ENCODE measurements at regions not wholly inside any gene's neighbourhood (a gene's known extent, or its start where the extent isn't known, plus 50 kb on each side); places are given as distances from the start of the nearest gene placed in this dataset.
"Not testable (repeated sequence)": the region's sequence is repeated elsewhere in the genome, so short reads cannot be mapped to it uniquely, and the experiment has no call there.

DNA sequence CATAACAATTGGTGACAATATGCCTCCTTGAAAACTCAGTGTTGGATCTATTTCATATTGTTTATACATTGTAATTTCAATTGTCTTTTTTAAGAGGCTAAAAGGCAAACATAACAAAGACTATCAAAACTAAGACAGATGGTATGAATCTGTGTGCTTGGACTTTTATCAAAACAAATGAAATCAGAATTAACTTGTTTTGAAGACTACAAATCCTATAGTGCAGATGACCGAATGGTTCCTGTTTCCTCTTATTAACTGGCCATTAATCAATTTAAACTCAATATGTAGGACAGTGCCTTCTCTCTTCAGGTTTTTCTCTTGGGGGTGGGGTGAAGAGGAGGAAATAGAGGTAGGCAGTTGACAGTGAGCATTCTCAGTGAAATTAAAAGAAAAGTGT is 366.9 kb upstream of the GRAMD2B start:
- no peak for DNase-seq

DNA sequence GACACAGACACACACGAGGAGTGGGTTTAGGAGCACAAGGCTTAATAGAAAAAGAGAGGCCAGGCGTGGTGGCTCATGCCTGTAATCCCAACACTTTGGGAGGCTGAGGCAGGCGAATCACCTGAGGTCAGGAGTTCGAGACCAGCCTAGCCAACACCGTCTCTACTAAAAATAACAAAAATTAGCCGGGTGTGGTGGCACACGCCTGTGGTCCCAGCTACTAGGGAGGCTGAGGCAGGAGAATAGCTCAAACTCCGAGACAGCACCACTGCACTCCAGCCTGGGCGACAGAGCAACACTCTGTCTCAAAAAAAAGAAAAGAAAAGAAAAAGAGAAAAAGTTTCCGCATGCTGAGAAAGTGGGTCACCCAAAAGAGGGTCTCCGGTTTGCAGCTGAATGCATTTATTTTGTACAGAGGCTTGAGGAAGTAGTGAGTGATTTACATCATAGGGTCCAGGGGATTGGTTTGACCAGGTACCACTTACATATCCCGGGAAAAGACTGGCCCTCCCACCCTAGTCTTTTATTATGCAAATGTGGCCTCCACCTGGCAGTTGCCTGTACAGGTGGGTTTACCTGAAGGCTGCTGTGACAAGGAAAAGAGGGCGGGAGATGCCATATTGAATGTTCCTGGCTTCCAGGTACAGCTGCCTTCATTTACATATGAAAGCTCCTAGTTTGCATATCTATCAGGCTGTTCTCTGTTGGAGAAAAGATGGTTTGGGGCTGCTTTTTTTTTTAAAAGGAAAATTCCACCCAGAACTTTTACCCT is 366.2 kb upstream of the GRAMD2B start:
- no peak for DNase-seq

DNA sequence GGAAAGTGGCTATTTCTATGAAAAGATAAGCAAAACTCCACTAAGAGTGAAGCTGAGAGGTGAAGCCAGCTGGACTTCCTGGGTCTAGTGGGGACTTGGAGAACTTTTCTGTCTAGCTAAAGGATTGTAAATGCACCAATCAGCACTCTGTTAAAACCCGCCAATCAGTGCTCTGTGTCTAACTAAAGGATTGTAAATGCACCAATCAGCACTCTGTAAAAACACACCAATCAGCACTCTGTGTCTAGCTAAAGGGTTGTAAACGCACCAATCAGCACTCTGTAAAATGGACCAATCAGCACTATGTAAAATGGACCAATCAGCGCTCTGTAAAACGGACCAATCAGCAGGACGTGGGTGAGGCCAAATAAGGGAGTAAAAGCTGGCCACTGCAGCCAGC is 364.8 kb upstream of the GRAMD2B start:
- DNase-seq, result not testable (repeated sequence)

DNA sequence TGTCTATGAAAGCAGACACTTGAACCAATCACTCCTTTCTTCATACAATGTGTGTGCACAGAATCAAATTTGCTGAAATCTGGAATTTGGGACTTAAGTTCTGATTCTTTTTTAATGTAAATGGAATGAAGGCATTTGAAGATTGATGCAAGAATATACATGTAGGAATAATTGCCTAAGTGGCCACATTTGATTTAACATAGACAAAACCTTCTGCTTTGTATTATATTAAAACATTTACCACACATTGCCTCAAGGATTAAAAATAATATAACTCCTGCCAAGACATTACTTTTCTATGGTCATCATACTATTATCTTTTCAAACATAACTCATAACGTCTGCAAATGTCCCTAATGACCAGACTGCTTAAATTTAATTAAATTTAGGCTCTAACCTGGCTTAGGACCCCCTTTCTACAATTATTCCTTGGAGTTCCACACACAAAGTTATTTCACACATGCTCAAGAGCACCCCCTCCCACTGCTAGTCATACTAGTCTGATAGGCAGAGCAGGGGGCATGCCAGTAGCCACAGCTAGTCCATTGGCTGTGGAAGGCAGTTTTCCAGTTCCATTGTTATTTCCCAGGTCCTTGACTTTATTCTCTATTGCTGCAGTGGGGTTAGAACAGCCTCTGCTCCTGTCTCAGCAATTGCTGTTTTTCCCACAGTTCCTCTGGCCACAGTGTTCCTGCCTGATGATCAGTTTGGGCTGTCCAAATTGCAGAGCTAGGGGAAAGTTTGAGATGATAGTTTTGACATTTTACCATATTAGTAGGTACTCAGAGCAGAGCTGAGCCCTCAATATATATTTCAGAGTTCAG is 360.6 kb upstream of the GRAMD2B start:
- no peak for DNase-seq

DNA sequence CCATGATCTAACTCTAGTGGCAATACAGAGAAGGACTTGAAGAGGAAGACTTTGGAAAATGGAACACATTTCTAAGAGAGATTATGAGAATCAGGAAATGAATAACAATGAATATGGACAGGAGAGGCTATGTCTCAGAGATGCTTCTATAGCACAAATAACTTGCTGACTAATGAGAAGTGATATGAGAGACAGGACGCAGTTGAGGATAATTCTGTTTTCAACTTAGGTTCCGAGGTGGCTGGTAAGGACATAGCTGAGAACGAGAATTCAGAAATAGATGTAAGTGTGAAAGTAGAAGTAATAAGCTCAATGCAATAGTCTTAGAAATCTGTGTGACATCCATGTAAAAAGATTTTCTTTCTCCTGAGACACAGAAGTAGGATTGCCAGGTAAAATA is 358.1 kb upstream of the GRAMD2B start:
- DNase-seq, result no peak

DNA sequence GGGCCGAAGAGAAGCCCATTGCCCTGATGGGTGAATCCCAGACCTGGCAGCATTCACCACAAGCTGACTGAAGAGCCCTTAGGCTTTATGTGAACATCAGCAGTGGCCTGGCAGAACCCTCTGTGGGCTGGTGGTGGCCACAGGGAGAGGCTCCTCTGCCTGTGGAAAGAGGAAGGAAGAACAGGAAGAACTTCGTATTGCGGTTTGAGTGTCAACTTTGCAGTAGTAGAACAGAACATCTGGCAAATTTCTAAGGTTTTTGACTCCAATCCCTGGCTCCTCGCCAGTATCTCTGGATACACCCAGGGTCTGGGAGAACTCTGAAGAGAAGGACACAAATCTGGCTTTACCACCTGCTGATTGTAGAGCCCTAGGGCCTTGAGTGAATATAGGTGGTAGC is 356.4 kb upstream of the GRAMD2B start:
- no peak for DNase-seq

DNA sequence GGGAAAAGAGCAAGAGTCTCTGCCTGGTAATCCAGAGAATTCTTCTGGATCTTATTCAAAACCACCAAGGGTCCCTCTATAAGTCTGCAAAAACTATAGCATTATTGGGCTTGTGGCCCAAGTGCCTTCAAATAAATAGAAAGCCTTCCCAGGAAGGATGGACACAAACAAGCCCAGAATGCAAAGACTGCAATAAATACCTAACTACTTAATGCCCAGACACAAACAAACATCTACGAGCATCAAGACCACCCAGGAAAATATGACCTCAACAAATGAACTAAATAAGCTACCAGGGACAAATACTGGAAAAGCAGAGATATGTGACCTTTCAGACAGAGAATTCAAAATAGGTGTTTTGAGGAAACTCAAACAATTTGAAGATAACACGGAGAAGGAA is 355.8 kb upstream of the GRAMD2B start:
- no peak for DNase-seq

DNA sequence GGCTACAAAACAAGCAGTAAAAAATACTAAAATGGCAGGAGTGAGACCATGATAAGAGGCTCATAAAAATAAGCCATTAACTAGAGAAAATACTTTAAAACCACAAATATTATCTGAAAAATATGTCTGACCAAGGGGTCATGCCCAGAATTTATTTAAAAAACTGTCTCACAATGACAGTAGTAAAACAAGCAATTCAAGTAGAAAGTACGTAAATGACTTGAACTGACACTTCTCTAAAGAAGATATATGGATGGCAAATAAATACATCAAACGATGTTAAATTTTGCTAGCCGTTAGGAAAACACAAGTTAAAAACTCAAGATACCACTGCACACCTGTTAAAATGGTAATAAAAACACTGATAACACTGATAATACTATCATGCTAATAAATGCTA is 353.9 kb upstream of the GRAMD2B start:
- DNase-seq, result no peak

DNA sequence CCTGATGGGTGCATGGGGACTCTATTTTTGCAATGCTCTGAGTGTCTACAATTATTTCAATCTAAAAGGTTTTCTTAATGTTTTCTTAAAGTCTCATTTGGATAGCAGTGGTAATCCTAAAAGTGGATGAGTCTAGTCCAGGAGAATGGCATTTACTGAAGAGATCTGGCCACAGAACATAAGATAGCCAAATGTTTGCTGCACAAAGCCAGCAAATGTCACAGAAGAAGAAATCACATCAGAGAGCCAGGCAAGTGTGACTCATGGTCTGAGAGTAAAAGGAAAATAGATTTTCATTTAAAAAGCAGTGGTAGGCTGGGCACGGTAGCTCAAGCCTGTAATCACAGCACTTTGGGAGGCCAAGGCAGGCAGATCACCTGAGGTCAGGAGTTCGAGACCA is 352.7 kb upstream of the GRAMD2B start:
- no peak for DNase-seq

DNA sequence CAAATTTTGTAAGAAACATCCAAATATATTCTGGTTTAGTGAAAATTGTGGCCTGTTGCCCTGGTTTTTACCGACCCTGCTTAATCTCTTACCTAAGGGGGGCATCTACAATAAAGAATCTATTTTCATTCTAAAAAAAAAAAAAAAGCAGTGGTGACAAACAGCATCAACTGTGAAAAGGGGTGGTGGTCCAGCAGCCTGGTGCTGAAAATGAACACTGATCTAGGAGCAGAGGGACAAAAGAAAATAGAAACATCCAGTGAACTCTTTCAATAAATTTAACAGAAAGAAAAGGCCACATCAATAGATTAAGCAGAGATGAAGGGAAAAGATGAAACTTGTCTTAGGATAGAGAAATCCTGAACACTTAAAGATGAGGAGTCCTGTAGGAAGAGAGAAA is 348.7 kb upstream of the GRAMD2B start:
- no peak for DNase-seq

DNA sequence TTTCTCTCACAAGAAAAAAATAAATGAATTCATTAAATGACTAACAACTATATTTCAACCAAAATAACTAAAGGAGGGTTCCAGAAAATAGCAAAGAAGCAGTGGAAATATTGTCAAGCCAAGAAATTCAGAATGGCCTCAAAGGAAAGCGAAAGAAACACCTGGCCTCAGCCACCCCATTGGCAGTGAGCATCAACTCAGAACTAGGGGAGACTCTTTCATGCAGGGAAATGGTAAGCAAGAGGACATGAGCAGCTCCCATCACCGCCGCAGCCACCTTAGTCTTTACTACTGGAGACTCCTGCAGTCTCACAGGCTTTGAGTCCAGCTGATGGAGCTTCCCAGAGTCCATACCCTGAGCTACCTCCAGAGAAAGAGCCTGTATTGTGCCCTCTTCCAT is 343.9 kb upstream of the GRAMD2B start:
- DNase-seq, result no peak

DNA sequence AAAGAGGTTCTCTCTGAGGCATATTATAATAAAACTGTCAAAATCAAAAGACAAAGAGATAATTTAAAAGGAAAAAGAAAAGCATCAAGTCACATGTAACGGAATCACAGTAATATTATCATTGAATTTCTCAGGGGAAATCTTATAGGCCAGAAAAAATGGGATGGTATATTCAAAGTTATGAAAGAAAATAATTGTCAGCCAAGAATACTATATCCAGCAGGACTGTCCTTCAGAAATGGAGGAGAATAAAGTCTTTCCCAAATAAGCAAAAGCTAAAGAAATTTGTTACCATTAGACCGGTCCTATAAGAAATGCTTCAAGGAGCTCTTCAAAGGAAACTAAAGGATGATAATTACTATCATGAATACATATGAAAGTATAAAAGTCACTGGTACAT is 342.0 kb upstream of the GRAMD2B start:
- no peak for DNase-seq

DNA sequence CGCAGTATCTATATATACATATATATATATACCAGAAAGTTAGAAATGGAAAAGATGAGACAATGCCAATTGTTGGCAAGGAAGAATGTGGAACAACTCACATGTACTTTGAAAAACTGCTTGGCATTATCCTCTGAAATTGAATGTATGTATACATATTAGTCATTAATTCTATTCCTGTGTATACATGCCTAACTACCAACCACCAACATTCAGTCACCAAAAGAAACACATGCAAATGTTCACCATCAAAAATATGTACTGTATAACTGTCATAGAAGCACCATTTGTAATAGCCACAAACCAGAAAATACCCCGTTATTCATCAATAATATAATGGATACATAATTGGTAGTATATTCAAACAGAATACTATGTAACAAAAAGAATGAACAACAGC is 330.2 kb upstream of the GRAMD2B start:
- no peak for DNase-seq

DNA sequence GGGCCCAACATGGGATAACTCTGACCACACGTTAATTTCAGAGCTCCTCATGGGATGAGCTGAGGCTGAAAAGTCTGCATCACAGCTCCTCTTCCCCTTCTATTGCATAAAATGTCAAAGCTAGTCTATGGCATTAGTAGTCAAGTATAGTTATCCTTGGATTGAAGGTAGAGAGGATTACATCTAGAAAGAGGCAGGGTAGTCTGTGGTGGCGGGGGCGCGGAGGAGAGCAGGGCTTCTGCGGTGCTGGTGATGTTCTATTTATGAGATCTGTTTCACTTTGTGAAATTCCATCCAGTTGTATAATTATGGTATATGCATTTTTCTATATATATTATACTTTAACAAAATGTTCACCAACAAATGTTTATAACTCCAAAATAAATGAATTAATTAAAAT is 329.5 kb upstream of the GRAMD2B start:
- DNase-seq, result no peak

DNA sequence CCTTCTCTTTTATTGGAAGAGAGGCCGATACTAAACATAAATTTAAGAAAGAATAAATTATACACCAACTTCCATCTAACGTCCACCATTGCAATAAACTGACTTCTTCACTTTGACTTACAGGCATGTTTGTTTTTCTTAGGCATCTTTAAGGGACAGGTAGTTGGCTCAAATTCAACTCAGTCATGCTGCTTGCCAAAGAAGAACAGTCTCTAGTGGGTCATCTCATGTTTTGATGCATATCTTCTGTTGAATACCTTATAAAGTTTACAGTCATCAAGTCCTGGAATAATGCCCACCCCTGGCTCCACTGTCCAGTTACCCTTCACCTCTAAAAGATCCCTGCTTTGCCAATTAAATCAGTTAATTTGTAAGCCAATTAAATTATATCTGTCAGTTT is 328.2 kb upstream of the GRAMD2B start:
- no peak for DNase-seq

DNA sequence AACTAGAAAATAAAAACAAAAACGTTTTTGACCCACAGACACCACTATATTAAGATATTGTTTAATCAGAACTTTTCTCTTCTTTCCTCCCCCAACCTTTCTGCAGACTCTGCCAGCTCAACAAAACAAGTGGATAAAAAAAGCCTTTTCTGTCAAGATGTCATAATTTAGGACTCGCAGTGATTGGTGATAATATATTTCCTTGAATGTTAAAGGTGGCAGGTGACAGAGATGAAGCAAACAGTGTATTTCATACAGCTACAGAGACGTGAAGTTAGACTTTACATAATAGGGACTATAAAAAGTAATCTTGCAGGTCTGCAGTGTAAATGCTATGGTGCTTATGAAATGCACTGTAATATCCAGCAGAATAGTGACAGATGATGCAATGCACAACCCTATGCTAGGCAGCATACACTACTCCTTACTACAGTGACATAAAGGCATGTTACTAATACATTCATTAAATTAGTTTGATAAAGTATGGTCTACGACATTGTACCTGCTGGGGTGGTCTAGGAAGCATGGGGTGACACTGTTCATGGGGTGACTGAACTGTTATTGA is 326.7 kb upstream of the GRAMD2B start:
- no peak for DNase-seq

DNA sequence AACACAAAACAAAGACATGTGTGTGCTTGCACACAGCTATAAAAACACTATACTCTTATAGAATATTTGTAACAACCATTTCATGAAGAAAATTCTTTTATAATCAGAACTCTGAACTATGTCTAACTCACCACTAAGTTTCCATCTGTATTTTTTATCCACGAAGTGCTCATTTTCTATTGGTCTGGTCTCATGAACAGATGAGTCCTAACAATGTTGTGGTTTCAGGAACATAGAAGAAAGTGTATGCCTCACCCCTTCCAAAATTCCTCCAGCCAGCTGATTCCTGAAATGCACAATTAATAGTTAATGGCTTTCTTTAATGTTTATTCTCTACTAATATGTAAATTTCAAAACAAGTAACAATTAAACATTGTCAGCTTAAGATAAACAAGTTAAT is 325.3 kb upstream of the GRAMD2B start:
- DNase-seq, result no peak

DNA sequence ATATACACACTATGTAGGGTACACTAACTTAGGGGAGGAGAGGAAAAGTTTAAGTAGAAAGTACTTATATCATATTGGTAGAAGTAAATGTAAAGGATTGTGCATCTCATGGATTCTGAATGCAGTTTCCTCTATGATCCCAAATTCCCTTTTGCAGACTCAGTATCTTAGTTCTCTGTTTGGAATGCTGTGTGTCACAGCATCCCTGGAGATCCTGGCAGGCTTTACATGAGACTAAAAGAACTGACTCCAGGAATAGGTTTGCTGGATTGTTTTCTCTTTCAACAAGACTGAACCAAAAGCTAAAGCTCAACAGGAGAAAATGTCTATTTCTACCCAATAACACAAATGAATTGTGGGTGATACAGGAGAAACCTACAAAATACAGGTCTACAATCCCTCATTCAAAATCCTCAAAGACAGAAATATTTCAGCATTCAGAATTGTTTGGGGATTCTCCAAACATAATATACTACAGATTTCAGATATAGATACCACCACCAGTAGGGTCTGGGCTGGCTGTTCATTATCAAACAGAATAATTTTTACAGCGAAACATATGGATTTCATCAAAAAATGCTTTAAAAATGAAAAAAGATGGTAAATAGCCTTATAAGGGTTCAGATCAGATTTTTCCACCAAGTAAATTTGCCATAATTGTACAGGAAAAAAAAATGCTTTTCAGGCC is 324.7 kb upstream of the GRAMD2B start:
- no peak for DNase-seq

DNA sequence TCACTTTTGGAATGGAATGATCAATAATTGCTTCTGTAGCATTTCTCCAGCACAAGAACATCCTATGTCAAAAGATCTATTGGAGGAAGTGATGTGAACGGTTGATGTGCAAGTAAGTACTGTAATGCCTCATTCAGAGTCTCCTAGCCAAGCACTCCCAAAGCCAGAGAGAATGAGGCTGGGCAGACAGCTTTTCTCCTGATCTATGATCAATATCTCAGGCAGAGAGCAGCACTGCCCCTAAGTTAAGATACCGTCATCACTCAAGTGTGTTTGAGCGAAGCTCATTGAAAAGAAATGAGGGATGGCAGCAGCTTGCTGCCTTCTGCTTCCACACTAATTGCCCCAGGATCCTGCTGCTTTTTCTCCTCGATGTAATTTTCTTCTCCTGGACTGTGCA is 324.1 kb upstream of the GRAMD2B start:
- no peak for DNase-seq

DNA sequence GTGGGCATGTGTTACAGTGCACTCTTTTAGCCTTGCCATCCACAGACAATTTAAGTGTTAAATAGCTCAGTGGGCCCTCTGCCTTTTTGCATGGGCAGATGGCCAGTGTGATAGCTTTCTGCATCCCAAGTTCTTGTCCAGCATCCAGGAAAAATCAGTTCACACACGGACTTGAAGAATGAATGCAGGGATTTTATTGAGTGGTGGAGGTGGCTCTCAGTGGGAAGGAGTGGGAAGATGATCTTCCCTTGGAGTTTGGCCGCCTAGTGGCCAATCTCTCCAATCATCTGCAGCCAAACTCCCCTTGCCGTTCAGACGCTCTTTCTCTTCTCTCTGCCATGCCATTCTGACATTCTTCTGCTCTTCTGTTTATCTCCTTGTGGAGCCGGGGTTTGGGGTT is 322.4 kb upstream of the GRAMD2B start:
- no peak for DNase-seq

DNA sequence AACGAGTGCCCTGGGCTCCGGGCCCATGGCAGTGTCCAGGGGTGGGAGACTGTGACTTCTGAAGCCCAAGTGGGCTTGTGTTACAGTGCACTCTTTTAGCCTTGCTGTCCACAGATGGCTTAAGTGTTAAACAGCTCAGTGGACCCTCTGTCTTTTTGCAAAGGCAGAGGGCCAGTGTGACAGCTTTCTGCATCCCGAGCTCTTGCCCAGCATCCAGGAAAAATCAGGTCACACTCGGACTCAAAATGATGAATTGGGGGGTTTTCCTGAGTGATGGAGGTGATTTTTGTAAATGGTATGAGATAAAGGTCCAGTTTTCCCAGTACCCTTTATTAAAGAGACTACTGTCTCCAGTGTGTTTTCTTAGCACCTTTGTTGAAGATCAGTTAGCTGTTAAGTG is 321.3 kb upstream of the GRAMD2B start:
- DNase-seq, result no peak

DNA sequence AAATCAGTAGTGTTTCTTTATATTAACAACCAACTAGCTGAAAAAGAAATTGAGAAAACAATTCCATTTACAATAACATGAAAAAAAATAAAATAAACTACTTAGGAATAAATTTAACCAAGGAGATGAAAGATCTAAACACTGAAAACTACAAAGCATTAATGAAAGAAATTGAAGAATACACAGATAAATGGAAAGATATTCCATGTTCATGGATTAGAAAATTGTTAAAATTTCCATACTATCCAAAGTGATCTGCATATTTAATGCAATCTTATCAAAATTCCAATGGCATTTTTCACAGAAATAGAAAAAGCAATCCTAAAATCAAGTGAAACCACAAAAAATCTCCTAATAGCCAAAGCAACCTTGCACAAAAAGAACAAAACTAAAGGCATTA is 320.2 kb upstream of the GRAMD2B start:
- no peak for DNase-seq

DNA sequence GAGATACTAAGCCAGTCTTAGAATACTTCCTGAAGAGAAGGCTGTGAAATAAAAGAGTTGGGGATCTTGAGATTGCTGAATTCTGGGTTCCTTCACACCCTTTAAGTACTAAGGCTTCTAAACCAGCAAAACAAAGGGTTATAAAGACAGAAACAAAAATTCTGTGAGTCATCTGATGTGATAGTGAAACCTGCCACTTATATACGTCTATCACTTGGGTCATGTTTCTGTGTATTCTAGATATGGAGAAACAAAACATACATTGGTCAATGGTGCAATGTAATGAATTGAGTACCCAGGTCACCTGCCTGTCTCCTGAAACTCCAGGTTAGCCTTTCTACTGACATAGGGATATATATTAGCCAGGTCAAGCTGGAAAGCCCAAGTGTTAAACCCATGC is 319.3 kb upstream of the GRAMD2B start:
- no peak for DNase-seq

Data from left kidney (tissue), 1 donor.